ENCODE measurements at regions not wholly inside any gene's neighbourhood (a gene's known extent, or its start where the extent isn't known, plus 50 kb on each side); places are given as distances from the start of the nearest gene placed in this dataset.

GRCh38 chr16:55033225-55034156, 102.8 kb downstream of the IRX5 start:
- no peak for DNase-seq

DNA sequence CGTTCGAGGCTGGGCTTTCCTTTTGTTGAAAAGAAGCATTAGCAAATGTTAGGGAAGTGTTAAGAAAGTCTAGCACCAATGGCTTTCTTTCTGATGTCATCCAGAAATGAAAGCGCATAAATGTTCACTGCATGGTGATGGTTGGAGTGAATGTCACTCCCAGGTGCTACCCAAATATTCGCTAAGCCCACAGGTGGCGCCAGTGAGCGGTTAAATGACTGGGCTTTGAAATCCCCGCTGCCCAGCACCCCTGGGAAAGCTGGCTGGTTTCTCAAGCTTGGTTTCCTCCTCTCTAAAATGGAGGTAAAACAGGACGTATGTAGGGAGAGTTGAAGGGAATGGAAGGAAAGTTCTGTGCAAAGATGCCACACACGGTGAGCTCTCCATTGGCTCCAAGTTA, 104.4 kb downstream of the IRX5 start:
- Histone ChIP-seq H3K9me3 (ENCODE audit: control insufficient read depth, low read depth, low read length) (no peaks in the 10 kb centered on the region), H3K27ac (ENCODE audit: low read length) (no peak overlapping the region)
- 30% methylated on average over 2 of the region's 9 CpGs for WGBS (ENCODE audit: insufficient coverage, low lambda C conversion rate)

More at GRCh38 chr16:55033225-55034156, 102.8 kb downstream of the IRX5 start:
- Histone ChIP-seq H3K36me3 (ENCODE audit: control insufficient read depth, insufficient read depth, low read length) (no peaks in the 10 kb centered on the region), H3K27ac (ENCODE audit: low read length) (no peak overlapping the region), H3K27me3 (ENCODE audit: control insufficient read depth, insufficient read depth, low read length) (peaks cover 3% of the 10 kb centered on the region), H3K4me3 (ENCODE audit: low read length) (no peak overlapping the region), H3K9me3 (ENCODE audit: control insufficient read depth, low read depth, low read length) (no peaks in the 10 kb centered on the region), H3K4me1 (ENCODE audit: control insufficient read depth, insufficient read depth, low read length) (no peaks in the 10 kb centered on the region)
- WGBS (ENCODE audit: insufficient coverage, low lambda C conversion rate): no CpG with 5 or more reads among the region's 28 CpGs

GRCh38 chr16:55035956-55036355, 105.3 kb downstream of the IRX5 start:
- no CpG with 5 or more reads among the region's 4 CpGs for WGBS (ENCODE audit: insufficient coverage, low lambda C conversion rate)
- no peaks in the 10 kb centered on the region for H3K9me3 ChIP-seq (ENCODE audit: control insufficient read depth, low read depth, low read length)

More for the DNA sequence above, 104.4 kb downstream of the IRX5 start:
- H3K36me3 ChIP-seq (ENCODE audit: control insufficient read depth, insufficient read depth, low read length): no peaks in the 10 kb centered on the region
- no peak overlapping the region for H3K4me3 ChIP-seq (ENCODE audit: low read length)
- peak in 1 of 2 donors; percentile 24 for DNase-seq
- H3K4me1 ChIP-seq (ENCODE audit: control insufficient read depth, insufficient read depth, low read length): no peaks in the 10 kb centered on the region
- H3K27me3 ChIP-seq (ENCODE audit: control insufficient read depth, insufficient read depth, low read length): peaks cover 3% of the 10 kb centered on the region

GRCh38 chr16:55036371-55036821, 105.7 kb downstream of the IRX5 start:
- Histone ChIP-seq H3K4me1 (ENCODE audit: control insufficient read depth, insufficient read depth, low read length) (no peaks in the 10 kb centered on the region), H3K27ac (ENCODE audit: low read length) (no peak overlapping the region), H3K36me3 (ENCODE audit: control insufficient read depth, insufficient read depth, low read length) (no peaks in the 10 kb centered on the region), H3K4me3 (ENCODE audit: low read length) (no peak overlapping the region), H3K9me3 (ENCODE audit: control insufficient read depth, low read depth, low read length) (no peaks in the 10 kb centered on the region), H3K27me3 (ENCODE audit: control insufficient read depth, insufficient read depth, low read length) (no peaks in the 10 kb centered on the region)
- DNase-seq: no peak
- WGBS (ENCODE audit: insufficient coverage, low lambda C conversion rate): no CpG with 5 or more reads among the region's 14 CpGs

More at GRCh38 chr16:55035956-55036355, 105.3 kb downstream of the IRX5 start:
- Histone ChIP-seq H3K36me3 (ENCODE audit: control insufficient read depth, insufficient read depth, low read length) (no peaks in the 10 kb centered on the region), H3K4me1 (ENCODE audit: control insufficient read depth, insufficient read depth, low read length) (no peaks in the 10 kb centered on the region), H3K27me3 (ENCODE audit: control insufficient read depth, insufficient read depth, low read length) (peaks cover under 1% of the 10 kb centered on the region), H3K27ac (ENCODE audit: low read length) (no peak overlapping the region), H3K4me3 (ENCODE audit: low read length) (no peak overlapping the region)
- no peak for DNase-seq

- DNase-seq: no peak
- H3K9me3 ChIP-seq (ENCODE audit: control insufficient read depth, low read depth, low read length): no peaks in the 10 kb centered on the region
- H3K36me3 ChIP-seq (ENCODE audit: control insufficient read depth, insufficient read depth, low read length): no peaks in the 10 kb centered on the region
- no peaks in the 10 kb centered on the region for H3K4me1 ChIP-seq (ENCODE audit: control insufficient read depth, insufficient read depth, low read length)
- no peaks in the 10 kb centered on the region for H3K27me3 ChIP-seq (ENCODE audit: control insufficient read depth, insufficient read depth, low read length)
- H3K4me3 ChIP-seq (ENCODE audit: low read length): no peak overlapping the region
- WGBS (ENCODE audit: insufficient coverage, low lambda C conversion rate): no CpG with 5 or more reads among the region's 4 CpGs
- no peak overlapping the region for H3K27ac ChIP-seq (ENCODE audit: low read length)
Measured at GRCh38 chr16:55037046-55037445, 106.4 kb downstream of the IRX5 start.

GRCh38 chr16:55037966-55038365, 107.3 kb downstream of the IRX5 start:
- Histone ChIP-seq H3K4me1 (ENCODE audit: control insufficient read depth, insufficient read depth, low read length) (no peaks in the 10 kb centered on the region), H3K27me3 (ENCODE audit: control insufficient read depth, insufficient read depth, low read length) (no peaks in the 10 kb centered on the region), H3K27ac (ENCODE audit: low read length) (no peak overlapping the region), H3K9me3 (ENCODE audit: control insufficient read depth, low read depth, low read length) (no peaks in the 10 kb centered on the region), H3K36me3 (ENCODE audit: control insufficient read depth, insufficient read depth, low read length) (no peaks in the 10 kb centered on the region), H3K4me3 (ENCODE audit: low read length) (no peak overlapping the region)
- WGBS (ENCODE audit: insufficient coverage, low lambda C conversion rate): no CpG with 5 or more reads among the region's 5 CpGs
- no peak for DNase-seq

DNA sequence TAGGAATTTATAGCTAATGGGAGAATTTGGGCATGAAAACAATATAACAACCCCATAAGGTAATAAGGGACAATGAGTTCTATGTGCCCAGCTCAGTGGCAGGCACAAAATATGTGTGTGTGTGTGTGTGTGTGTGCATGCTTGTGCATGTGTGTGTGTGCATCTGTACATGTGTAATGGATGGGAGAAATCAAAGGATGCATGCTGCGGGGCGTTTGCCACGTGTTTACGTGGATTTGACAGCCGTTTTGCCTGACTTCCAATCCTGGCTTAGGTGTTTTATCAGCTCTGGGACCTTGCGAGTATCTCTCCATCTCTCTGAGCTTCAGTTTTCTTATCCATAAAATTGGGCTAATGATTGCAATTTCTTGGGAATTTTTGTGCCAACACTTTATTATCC, 108.4 kb downstream of the IRX5 start:
- Histone ChIP-seq H3K9me3 (ENCODE audit: control insufficient read depth, low read depth, low read length) (no peaks in the 10 kb centered on the region), H3K36me3 (ENCODE audit: control insufficient read depth, insufficient read depth, low read length) (no peaks in the 10 kb centered on the region), H3K27me3 (ENCODE audit: control insufficient read depth, insufficient read depth, low read length) (no peaks in the 10 kb centered on the region), H3K27ac (ENCODE audit: low read length) (no peak overlapping the region), H3K4me1 (ENCODE audit: control insufficient read depth, insufficient read depth, low read length) (no peaks in the 10 kb centered on the region), H3K4me3 (ENCODE audit: low read length) (no peak overlapping the region)
- WGBS (ENCODE audit: insufficient coverage, low lambda C conversion rate): 100% methylated on average over 1 of the region's 6 CpGs
- no peak for DNase-seq

DNA sequence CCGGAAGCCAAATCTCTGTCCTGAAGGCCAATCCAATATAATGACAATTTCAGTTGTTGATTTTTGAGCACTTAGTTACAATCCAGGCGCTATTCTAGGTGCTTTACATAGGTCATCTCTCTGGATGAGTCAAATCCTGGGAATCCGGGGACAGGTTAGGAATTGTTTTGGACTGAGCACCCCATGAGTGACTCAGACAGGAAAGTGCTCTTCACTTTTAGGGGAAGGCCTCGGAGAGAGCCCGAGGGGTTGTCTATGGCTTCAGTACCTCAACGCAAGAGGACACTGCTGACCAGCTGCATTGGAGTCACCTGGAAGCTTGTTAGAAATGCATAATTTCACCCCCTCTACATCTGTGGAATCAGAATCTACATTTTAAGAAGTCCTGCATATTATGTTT, 108.8 kb downstream of the IRX5 start:
- no CpG with 5 or more reads among the region's 6 CpGs for WGBS (ENCODE audit: insufficient coverage, low lambda C conversion rate)
- Histone ChIP-seq H3K27ac (ENCODE audit: low read length) (no peak overlapping the region), H3K9me3 (ENCODE audit: control insufficient read depth, low read depth, low read length) (no peaks in the 10 kb centered on the region), H3K27me3 (ENCODE audit: control insufficient read depth, insufficient read depth, low read length) (no peaks in the 10 kb centered on the region), H3K4me3 (ENCODE audit: low read length) (no peak overlapping the region), H3K36me3 (ENCODE audit: control insufficient read depth, insufficient read depth, low read length) (no peaks in the 10 kb centered on the region), H3K4me1 (ENCODE audit: control insufficient read depth, insufficient read depth, low read length) (no peaks in the 10 kb centered on the region)
- no peak for DNase-seq

- Histone ChIP-seq H3K9me3 (ENCODE audit: control insufficient read depth, low read depth, low read length) (no peaks in the 10 kb centered on the region), H3K4me1 (ENCODE audit: control insufficient read depth, insufficient read depth, low read length) (no peaks in the 10 kb centered on the region), H3K36me3 (ENCODE audit: control insufficient read depth, insufficient read depth, low read length) (no peaks in the 10 kb centered on the region), H3K4me3 (ENCODE audit: low read length) (no peak overlapping the region), H3K27ac (ENCODE audit: low read length) (no peak overlapping the region), H3K27me3 (ENCODE audit: control insufficient read depth, insufficient read depth, low read length) (no peaks in the 10 kb centered on the region)
- DNase-seq: no peak
- WGBS (ENCODE audit: insufficient coverage, low lambda C conversion rate): no CpG with 5 or more reads among the region's 8 CpGs
Measured at GRCh38 chr16:55039931-55040330, 109.3 kb downstream of the IRX5 start.

DNA sequence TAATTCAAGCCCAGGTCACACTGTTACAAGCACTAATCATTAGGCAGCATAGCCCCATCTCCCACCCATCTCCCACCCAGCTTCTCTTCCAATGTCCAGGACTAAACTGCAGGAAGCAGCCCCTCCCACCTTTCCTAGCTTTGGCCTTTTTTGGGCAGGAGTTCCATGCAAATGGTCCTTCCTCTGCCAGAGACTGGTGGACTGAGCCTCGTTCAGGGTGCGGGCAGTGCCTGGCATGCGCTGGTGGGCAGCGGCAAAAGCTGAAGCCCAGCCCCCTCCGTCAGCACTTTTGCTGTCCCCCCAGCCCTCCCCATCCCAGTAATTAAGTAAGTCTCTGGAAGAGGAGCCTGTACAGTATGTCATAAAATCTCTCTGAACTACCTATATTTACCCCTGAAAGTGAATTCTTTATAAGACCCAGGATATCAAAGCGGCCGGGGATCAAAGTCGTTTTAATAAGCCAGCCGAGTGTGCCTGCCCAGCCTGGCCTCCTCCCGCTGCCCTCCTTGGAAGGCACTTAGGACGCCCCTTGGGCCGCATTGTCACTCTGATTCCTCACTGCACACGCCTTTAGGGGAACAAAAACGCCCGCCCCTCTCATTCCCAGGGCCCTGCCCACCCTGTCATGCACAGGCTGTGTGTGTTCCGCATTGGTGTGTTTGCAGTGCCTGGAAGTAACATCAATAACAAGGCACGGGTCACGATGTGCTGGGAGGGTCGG, 109.9 kb downstream of the IRX5 start:
- no CpG with 5 or more reads among the region's 19 CpGs for WGBS (ENCODE audit: insufficient coverage, low lambda C conversion rate)
- no peaks in the 10 kb centered on the region for H3K4me1 ChIP-seq (ENCODE audit: control insufficient read depth, insufficient read depth, low read length)
- H3K27me3 ChIP-seq (ENCODE audit: control insufficient read depth, insufficient read depth, low read length): no peaks in the 10 kb centered on the region
- no peak overlapping the region for H3K4me3 ChIP-seq (ENCODE audit: low read length)
- H3K36me3 ChIP-seq (ENCODE audit: control insufficient read depth, insufficient read depth, low read length): no peaks in the 10 kb centered on the region
- DNase-seq: no peak
- no peaks in the 10 kb centered on the region for H3K9me3 ChIP-seq (ENCODE audit: control insufficient read depth, low read depth, low read length)
- no peak overlapping the region for H3K27ac ChIP-seq (ENCODE audit: low read length)
